Neuron (in vitro differentiated cells): ENCODE measurements at regions not wholly inside any gene's neighbourhood (a gene's known extent, or its start where the extent isn't known, plus 50 kb on each side); places are given as distances from the start of the nearest gene placed in this dataset.

ENCODE experiments used
- H2AFZ ChIP-seq: one replicate; pipeline ENCODE4 v1.6.1; 2013; ENCODE audit warnings: low read depth, mild to moderate bottlenecking, inconsistent platforms, low read length, moderate library complexity
- H3K27me3 ChIP-seq: one replicate; pipeline ENCODE4 v1.6.1; 2013; ENCODE audit warnings: low read length; ENCODE audit not compliant: insufficient read depth
- H3K36me3 ChIP-seq: one replicate; pipeline ENCODE4 v1.6.1; 2013; ENCODE audit warnings: low read length; ENCODE audit not compliant: insufficient read depth
- H3K4me1 ChIP-seq: one replicate; pipeline ENCODE4 v1.6.1; 2013; ENCODE audit warnings: low read length; ENCODE audit not compliant: insufficient read depth
- H3K4me3 ChIP-seq: 2 replicates; pipeline ENCODE4 v1.5.1; 2013; ENCODE audit warnings: mild to moderate bottlenecking, low read length, moderate library complexity
- H3K9me3 ChIP-seq: one replicate; pipeline ENCODE4 v1.6.1; 2013; ENCODE audit warnings: low read length

GRCh38 chr5:93156566-93156965, 424.5 kb downstream of the NR2F1-AS1 start:
- Histone ChIP-seq H3K4me3 (no peak overlapping the region), H2AFZ (no peak overlapping the region), H3K9me3 (no peaks in the 10 kb centered on the region), H3K4me1 (no peaks in the 10 kb centered on the region), H3K27me3 (no peaks in the 10 kb centered on the region), H3K36me3 (no peaks in the 10 kb centered on the region)

GRCh38 chr5:93154535-93154934, 426.5 kb downstream of the NR2F1-AS1 start:
- Histone ChIP-seq H3K4me3 (no peak overlapping the region), H3K36me3 (no peaks in the 10 kb centered on the region), H2AFZ (no peak overlapping the region), H3K27me3 (no peaks in the 10 kb centered on the region), H3K9me3 (no peaks in the 10 kb centered on the region), H3K4me1 (no peaks in the 10 kb centered on the region)

- Histone ChIP-seq H3K27me3 (no peaks in the 10 kb centered on the region), H3K36me3 (no peaks in the 10 kb centered on the region), H2AFZ (no peak overlapping the region), H3K4me1 (no peaks in the 10 kb centered on the region), H3K4me3 (no peak overlapping the region), H3K9me3 (no peaks in the 10 kb centered on the region)
Observed at GRCh38 chr5:93153461-93153860, 427.6 kb downstream of the NR2F1-AS1 start.

GRCh38 chr5:93151896-93152295, 429.1 kb downstream of the NR2F1-AS1 start:
- H2AFZ ChIP-seq: no peak overlapping the region
- H3K4me1 ChIP-seq: no peaks in the 10 kb centered on the region
- no peaks in the 10 kb centered on the region for H3K36me3 ChIP-seq
- H3K9me3 ChIP-seq: no peaks in the 10 kb centered on the region
- no peak overlapping the region for H3K4me3 ChIP-seq
- no peaks in the 10 kb centered on the region for H3K27me3 ChIP-seq

- Histone ChIP-seq H2AFZ (no peak overlapping the region), H3K27me3 (no peaks in the 10 kb centered on the region), H3K4me3 (no peak overlapping the region), H3K4me1 (no peaks in the 10 kb centered on the region), H3K36me3 (no peaks in the 10 kb centered on the region), H3K9me3 (no peaks in the 10 kb centered on the region)
Observed at GRCh38 chr5:93151121-93151520, 429.9 kb downstream of the NR2F1-AS1 start.

- no peaks in the 10 kb centered on the region for H3K27me3 ChIP-seq
- no peak overlapping the region for H3K4me3 ChIP-seq
- no peaks in the 10 kb centered on the region for H3K9me3 ChIP-seq
Observed at GRCh38 chr5:93150311-93151012, 430.6 kb downstream of the NR2F1-AS1 start.

GRCh38 chr5:93145767-93146166, 435.3 kb downstream of the NR2F1-AS1 start:
- no peaks in the 10 kb centered on the region for H3K36me3 ChIP-seq

More at GRCh38 chr5:93150311-93151012, 430.6 kb downstream of the NR2F1-AS1 start:
- Histone ChIP-seq H2AFZ (no peak overlapping the region), H3K36me3 (no peaks in the 10 kb centered on the region), H3K4me1 (no peaks in the 10 kb centered on the region)

GRCh38 chr5:93145019-93145418, 436.0 kb downstream of the NR2F1-AS1 start:
- no peak overlapping the region for H2AFZ ChIP-seq
- H3K4me1 ChIP-seq: no peaks in the 10 kb centered on the region
- H3K36me3 ChIP-seq: no peaks in the 10 kb centered on the region
- H3K9me3 ChIP-seq: peaks cover 7% of the 10 kb centered on the region
- no peak overlapping the region for H3K4me3 ChIP-seq
- H3K27me3 ChIP-seq: no peaks in the 10 kb centered on the region

More at GRCh38 chr5:93145767-93146166, 435.3 kb downstream of the NR2F1-AS1 start:
- peaks cover 7% of the 10 kb centered on the region for H3K9me3 ChIP-seq
- H3K27me3 ChIP-seq: no peaks in the 10 kb centered on the region
- H3K4me1 ChIP-seq: no peaks in the 10 kb centered on the region
- no peak overlapping the region for H3K4me3 ChIP-seq
- no peak overlapping the region for H2AFZ ChIP-seq

- peaks cover 7% of the 10 kb centered on the region for H3K9me3 ChIP-seq
- no peaks in the 10 kb centered on the region for H3K27me3 ChIP-seq
- H3K4me3 ChIP-seq: no peak overlapping the region
- no peaks in the 10 kb centered on the region for H3K4me1 ChIP-seq
- H2AFZ ChIP-seq: no peak overlapping the region
- H3K36me3 ChIP-seq: no peaks in the 10 kb centered on the region
Observed at GRCh38 chr5:93141969-93142368, 439.1 kb downstream of the NR2F1-AS1 start.

GRCh38 chr5:93130624-93131490, 450.2 kb downstream of the NR2F1-AS1 start:
- Histone ChIP-seq H2AFZ (no peak overlapping the region), H3K9me3 (no peaks in the 10 kb centered on the region), H3K36me3 (no peaks in the 10 kb centered on the region), H3K27me3 (no peaks in the 10 kb centered on the region), H3K4me3 (no peak overlapping the region), H3K4me1 (peaks cover 9% of the 10 kb centered on the region)

- H2AFZ ChIP-seq: no peak overlapping the region
- no peaks in the 10 kb centered on the region for H3K36me3 ChIP-seq
- no peak overlapping the region for H3K4me3 ChIP-seq
- H3K9me3 ChIP-seq: no peaks in the 10 kb centered on the region
- no peaks in the 10 kb centered on the region for H3K27me3 ChIP-seq
- peaks cover 9% of the 10 kb centered on the region for H3K4me1 ChIP-seq
Observed at GRCh38 chr5:93126634-93127033, 454.4 kb downstream of the NR2F1-AS1 start.

- no peaks in the 10 kb centered on the region for H3K36me3 ChIP-seq
- H3K27me3 ChIP-seq: no peaks in the 10 kb centered on the region
- no peaks in the 10 kb centered on the region for H3K9me3 ChIP-seq
- no peak overlapping the region for H2AFZ ChIP-seq
- H3K4me1 ChIP-seq: peaks cover 14% of the 10 kb centered on the region
- H3K4me3 ChIP-seq: no peak overlapping the region
Observed at GRCh38 chr5:93123127-93123526, 457.9 kb downstream of the NR2F1-AS1 start.

GRCh38 chr5:93122446-93122845, 458.6 kb downstream of the NR2F1-AS1 start:
- no peaks in the 10 kb centered on the region for H3K27me3 ChIP-seq
- H3K36me3 ChIP-seq: no peaks in the 10 kb centered on the region
- no peaks in the 10 kb centered on the region for H3K9me3 ChIP-seq
- H3K4me3 ChIP-seq: no peak overlapping the region
- no peak overlapping the region for H2AFZ ChIP-seq
- peaks cover 14% of the 10 kb centered on the region for H3K4me1 ChIP-seq
